NCI-H2196 (cell line): ENCODE measurements at regions not wholly inside any gene's neighbourhood (a gene's known extent, or its start where the extent isn't known, plus 50 kb on each side); places are given as distances from the start of the nearest gene placed in this dataset.

Experiments
- DNase-seq: peaks from one replicate; lab custom pipeline; 2025; ENCODE audit not compliant: unreplicated experiment; lab: John Stamatoyannopoulos, UW

DNA sequence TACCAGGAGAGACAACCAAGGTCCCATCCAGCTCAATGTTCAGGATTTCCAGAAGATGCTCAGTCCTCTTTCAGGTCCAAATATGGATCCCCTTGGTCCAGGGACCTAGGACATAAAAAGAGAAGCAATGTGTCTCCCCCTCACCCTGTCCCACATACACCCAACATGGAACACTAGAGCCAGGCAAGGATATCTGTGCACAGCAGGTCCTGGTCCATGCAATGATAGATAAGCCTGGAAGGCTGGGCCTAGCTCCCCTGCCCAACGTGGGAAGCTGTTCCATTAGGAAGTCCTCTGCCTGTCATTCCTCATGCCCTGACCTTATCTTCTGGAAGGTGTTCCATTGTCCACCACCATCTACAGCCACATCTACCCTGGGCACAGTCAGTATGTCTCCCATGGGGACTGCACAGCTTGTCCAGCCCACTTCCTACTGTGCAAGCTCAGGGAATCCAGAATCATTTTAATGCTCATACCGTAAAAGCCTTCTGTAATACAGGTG lies 1434.8 kb downstream of the TBC1D22A start:
- no peak for DNase-seq

DNA sequence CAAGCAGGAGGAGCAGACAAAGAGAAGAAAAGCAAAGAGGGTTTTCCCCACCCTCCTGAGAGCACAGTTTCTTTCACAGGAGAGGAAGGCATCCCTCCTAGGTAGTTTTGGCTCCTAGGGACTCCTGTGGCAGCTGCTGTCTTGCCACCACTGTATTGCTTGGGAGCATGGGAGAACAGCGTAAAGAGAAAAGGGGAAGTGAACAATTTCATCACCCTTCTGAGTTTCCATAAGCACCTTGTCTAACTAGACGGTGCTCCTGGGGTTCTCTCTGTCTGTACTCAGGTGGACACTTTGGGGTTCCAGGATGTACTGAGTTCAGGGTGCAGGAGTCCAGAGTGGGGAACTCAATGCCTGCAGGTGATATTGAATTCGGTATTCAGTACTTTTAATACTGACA lies 1430.5 kb downstream of the TBC1D22A start:
- no peak for DNase-seq

DNA sequence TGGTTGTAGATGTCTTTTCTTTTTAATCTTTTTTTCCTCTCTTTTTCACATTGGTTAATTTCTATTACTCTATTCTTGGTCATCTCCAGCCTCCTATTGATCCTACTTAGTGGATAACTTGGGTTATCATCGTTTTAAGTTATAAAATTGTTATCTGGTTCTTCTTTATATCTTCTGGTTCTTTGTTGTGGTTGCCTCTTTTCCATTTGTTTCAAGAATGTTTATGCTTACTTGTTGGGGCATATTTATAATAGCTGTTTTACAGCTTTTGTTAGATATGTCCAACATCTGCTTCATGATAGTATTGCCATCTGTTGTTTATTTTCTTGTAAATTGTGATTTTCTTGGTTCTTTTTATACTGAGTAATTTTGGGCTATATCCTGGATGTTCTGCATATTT lies 1429.6 kb downstream of the TBC1D22A start:
- no peak for DNase-seq

DNA sequence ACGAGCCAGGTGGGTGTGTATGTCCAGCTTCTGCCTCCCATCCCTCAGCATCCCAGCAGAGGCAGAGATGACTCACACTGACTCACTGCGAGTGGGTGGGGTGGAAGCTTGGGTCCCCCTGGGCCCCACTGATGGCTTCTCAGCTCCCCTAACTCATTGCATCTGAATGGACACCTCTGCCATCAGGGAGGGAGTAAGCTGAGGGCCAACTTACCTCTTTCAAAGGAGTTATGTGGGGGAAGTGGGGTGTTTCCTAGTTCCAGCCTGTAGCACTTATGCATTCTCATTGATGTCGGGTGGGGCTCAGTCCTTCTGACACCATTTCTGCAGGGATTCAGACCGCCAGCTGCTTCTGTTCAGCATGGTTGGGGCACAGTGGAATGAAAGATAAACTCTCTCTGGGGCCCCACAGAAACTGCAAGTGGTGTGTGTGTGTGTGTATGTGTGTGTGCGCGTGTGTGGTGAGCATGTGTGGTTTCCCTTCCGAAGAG lies 1425.8 kb downstream of the TBC1D22A start:
- no peak for DNase-seq

DNA sequence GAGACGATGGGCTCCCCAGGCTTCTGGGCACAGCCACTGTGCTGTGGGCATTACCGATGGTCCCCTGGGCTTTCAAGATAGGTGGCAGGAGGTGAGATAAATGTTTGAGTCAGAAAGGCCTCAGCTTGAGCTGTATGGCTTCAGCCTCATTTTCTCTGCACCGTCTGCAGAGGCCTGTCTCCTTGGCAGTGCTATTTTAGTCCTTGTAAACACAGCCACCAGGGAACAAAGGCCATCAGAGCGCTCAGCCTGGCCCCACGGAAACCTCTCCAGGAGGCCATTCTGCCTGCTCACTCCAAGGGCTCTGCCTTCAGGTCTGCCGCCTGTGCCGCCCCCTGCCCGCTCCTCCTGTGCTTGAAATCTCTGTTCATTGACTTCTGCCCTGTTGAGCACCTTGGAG lies 1424.9 kb downstream of the TBC1D22A start:
- DNase-seq, result no peak

DNA sequence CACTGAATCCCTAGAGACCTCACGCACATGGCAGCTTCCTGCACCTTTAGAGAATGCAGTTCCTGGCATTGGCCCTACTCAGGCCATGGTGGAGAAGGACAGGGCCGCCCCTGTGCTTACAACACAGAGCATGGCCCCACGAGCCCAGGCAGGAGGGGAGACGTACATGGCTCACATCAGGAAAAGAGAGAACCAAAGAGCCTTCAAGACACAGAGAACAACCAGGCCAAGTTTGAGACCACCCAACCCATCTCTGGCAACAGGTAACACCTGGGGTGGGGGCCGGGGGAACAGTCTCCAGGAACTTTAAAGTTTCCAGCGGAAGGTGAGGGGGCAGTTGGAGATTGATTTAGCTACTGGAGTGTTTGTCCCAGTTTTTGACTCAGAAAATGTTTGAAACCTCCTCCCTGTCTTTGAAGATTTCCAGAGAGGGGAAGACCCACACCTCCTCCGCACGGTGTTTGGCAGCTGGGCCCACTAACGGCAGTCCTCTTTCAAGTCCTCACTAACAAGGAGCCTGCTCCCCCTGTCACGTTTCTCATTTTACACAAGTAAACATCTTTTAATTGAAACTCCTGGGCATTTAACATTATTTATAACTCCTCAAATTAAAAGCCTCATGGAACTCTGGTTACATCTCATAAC lies 1423.8 kb downstream of the TBC1D22A start:
- DNase-seq, result no peak

DNA sequence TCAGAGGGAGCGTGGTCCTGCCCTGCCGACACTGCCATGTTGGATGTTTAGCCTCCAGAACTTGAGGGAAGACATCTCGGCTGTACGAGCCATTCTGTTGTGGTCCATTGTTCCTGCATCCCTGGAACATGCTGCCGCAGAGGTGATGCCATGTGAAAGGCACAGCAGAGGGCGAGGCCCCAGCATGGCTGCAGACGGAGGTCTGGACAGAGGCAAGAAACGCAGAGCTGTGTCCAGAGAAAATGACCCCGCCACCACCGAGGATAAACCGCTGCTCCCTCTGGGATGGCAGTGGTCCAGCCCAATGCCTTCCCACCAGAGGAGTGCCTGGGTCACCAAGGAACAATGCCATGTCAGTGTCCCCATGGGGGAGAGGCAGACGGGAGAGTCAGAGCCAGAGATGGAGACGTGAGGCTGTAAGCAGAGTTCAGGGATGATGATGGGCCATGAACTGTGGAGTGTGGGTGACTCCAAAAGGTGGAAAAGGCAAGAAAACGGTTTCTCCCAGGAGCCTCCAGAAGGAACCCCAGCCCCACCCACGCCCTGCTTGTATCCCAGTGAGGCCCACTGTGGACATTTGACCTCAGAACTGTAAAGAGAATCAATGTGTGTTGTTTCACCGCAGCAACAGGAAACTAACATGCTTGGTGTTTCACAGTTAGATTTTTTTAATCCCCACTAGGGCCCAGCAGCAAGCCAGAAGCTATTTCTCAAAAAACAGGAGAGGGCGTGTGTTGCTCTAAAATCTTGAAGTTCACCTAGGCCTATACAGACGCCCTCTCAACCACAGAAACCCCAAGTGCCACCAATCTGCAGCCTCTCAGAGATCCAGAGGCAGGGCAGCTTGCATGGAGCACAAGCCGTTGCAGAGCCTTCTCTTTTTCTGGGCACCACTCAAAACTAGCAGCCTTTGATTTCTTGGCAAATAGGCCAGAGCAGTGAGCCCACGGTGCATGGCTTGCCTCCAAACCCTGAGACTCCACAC lies 1422.9 kb downstream of the TBC1D22A start:
- no peak for DNase-seq

DNA sequence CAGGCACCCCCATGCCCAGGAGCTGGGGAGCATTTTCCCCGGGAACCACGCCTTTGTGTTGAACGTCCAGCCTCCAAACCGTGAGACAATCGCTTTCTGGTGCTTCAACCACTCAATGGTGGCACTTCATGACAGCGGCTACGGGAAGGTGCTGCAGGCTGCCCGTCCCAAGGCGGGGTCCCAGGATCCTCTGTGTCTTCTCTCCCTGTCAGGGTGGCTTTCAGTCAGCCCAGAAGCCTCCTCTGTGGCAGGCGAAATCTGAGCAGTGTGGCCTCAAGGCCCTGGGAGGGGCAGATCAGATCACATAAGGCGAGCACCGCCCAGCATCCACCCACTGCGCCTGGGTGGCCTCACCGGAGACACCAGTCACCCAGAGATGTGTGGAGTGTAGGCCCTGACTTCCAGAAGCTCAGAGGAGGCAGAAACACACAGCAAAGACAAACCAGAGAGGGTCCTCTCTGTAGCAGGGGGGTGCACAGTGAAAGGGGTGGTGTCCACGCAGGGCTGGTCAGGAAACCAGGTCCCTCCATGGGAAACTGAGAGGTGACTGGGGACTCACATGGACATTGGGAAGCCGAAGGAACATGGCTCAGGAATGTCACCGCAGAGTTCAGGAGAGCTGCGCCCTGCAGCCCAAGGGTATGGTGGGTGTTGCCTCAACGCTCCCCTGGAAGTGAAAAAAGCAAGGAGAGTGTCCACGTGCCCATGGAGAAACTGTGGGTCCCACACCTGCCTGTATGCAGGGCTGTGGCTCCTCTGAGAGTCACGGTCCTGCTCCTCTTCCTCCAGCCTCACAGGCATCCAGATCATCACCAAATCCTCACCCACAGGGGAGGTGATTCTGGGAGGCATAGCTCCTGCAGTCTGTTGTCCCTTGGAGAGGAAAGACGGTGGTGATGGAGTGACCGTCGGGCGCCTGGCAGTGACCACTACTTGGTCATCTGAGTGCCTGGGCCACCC lies 1420.7 kb downstream of the TBC1D22A start:
- DNase-seq, result no peak

DNA sequence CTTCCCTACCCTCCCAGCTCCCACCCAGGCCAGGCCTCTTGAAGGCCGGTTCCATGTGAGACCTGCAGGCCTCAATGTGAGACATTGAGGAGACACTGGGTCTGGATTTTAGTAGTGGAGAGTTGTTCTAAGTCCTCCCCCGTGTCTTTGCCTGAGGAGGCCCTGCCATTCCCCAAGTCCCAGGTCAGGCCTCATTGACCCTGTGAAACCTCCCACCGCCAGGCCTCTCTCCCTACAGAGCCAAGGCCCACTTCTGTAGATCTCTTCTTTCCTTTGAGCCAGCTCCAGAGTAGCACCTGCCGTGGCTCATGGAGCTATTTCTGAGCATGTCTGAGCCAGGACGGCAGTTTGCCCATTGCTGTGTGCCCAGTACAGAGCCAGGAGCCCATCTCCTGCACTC lies 1419.6 kb downstream of the TBC1D22A start:
- DNase-seq, result no peak

DNA sequence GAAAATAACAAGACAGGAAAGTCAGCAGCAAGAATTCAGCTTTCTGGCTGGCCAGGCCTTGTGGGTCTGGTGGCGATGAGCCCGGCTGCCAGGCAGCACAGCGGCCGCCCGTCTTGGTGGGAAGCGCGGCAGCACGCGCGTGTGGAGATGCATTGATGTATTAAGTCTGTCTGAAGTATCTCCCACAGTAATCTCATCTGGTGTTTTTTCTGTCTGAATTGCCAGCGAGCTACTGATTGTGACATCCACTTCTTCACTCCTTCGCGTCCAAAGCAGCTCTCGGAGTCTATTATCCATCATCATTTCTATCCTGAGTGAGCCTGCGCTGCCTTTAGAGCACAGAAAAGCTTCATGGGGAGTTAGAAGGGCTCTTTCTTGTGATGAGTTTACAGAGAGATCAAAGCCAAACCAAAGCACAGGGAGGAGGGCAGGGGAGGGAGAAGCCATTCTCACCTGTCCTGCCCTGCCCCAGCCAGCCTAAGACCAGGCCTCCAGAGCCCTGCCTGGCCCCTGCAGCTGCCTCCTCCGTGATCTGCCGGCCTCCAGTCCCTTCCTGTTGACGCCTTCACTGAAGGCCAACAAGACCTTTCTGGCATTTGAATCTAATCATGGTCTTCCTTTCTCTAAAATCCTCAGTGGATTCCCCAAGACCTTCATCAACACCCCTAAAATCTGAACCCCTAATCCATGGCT lies 1419.0 kb downstream of the TBC1D22A start:
- DNase-seq, result no peak

DNA sequence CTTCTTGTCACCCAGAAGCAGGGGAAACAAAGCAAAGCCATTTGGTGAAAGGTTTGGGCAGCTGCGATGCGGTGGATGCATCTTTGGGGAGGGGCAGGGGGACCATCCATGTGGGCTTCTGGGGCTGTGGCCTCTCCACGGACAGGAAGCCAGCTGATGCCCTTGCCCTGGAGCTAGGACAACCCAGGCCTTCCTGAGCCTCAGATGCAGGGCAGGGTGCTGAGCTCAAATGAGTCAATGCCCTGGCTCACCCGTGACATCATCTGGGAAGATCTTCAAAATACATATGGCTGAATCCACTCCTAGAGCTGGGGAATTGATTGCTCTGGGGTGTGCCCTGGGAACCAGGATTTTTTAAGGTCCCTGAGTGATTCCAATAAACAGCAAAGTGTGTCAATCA lies 1418.2 kb downstream of the TBC1D22A start:
- no peak for DNase-seq

DNA sequence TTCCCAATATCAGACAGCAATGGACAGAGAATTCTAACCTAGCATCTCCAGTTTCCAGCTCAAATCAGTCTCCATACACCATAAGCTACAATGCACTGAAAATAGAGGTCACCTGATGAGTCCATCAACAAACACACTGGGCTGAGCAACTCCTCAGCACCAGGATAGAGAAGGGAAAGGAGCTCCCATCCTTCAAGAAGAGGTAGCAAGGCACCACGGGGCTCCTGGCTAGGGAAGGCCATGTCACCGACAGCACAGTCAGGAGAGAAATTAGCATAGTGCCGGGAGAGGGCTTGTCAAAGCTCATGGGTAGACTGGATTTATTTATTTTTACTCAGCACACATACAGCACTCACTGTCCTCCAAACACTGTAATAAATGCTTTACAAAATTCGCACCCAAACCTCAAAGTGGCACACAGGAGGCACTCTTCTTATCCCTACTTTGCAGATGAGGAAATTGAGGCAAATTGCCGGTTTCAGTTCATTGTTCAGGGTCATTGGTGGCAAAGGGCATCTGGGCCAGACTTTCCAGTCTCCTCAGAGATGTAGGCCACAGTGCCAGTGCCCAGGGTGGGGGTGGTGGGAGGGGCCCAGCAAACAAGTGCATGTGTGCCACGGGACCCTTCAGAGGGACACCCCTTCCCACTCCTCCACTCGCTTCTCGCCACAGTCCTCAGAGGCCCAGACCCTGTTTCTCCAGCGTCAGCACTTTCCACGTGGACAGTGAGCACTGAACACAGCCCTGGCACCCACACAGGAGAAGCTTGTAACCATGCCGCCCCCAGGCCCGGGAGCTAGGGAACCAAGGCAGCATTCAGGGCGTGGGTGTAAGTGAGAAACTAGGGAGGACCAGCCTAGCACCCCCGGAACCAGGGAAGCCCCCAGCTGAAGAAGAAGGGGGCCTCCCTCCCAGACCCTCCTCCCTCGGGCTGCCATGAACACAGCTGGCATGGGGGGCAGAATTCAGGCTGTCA lies 1417.4 kb downstream of the TBC1D22A start:
- DNase-seq, result no peak

DNA sequence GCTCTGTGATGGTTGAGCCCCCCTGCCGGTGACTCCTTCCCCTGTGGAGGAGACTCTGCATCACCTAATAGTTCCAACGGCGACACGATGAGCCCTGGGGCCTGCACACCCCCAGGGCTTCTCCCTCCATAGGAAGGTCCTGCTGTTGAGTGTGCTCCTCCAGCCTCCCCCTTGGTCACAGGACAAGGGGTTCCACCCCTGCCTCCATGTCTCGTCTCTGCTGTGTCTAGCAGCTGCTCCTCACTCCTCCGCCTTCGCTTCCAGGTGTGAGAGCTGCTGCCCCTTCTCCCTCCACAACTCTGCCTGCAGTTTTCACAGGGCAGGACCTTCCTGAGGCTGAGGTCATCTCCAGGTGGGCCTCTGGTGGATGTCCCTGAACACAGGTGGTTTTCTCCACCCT lies 1416.1 kb downstream of the TBC1D22A start:
- no peak for DNase-seq

DNA sequence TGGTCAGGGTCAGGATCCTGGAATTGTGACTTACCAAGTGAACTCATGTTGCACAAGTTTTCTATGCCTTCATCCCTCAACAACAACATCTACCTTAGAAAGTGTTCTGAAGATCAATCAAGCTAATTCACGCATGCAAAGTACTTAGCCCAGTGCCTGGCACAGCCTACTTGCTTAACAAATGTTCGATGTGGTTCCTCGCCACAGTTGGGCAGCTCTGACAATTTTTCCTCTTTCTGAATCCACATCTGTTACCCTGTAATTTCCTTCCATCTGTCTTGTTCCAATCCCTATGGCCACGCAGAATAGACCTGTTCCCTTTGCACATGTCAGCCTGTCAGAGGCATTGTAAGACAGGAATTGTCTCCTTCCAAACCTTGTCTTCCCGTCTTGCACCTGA lies 1415.2 kb downstream of the TBC1D22A start:
- DNase-seq, result no peak

DNA sequence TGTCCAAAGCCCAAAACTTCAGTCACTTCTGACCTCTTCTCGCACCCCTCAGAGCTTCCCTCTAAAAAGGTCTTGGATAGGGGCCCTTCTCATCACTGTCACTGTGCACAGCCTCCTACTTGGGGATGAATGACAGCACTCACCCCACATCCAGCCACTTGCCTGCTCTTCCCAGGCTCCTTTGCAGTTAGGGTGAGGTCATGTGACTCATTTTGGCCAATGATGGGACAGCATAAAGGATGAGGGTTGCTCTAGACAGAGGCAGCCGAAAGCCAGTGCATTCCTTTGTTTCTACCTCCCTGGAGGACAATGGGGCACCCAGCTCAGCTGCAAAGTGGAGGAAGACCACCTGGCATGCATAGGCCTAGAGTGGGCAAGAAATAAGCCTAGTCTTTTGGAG lies 1413.3 kb downstream of the TBC1D22A start:
- no peak for DNase-seq

DNA sequence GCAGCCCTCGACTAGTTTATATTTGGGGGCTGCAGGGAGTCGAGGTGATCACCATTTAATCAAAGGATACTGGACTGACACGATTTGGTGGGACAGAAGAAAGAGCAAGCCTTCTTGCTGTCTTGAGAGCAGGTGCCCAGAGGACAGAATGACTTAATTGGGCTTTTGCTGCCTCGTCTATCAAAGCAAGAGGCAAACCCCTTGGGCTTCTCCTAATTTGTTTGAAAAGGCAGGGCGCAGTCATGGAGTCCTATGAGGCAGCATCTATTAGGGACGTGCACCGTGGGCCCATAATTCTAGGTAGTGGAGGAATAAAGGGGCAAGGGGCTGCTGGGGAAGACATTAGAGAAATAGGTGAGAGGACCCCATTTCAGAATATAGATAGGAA lies 1411.3 kb downstream of the TBC1D22A start:
- no peak for DNase-seq

DNA sequence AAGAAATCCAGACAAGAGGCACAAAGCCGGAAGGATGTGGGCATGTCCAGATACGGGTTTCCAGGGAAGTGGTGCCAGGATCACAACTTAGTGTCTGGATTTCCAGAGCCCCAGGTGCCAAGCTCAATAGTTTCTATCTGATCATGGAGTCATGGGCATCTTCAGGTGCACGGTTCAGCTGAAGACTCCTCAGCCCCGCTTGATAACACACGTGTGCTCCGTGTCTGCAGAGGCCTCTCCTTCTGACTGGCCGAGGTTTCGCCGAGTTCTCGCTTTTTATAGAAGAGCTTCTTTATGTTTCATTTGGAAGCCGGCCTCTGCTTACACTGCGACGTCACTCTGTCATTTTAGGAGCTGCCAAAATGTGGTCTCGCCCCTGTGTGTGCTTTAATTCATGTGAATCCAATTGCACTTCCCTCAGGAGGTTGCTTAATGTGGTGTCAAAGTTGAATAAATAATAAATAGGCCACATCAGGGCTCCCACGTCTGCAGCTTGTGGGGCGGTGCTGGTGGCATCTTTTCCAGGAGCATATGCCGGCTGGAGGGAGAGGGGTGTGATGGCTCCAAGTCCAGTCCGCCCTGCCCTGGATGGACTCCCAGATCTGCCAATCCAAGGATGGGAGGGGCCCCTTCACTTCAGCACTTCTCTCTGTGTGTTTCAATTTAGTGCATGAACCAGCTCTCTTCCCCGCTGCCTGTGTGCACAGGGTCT lies 1410.8 kb downstream of the TBC1D22A start:
- no peak for DNase-seq

DNA sequence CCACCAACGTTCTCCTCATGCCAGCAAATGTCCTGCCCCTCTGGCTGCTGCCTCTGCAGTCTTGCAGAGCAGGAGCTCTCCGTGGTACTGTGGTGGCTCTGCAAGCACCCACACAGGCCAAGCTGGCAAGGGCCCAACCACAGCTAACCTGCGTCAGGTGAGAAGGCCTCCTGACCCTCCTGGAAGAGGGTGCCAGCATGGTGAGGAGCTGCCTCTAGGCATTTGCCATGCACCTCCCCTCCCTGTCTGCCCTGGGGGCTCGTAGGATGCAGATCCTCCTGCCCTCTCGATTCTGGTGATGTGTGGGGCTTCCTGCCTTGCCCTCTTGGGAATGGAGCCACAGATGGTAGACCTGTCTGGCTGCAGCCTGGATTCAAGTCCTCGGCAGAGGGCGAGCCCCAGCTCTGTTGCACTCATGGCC lies 1408.8 kb downstream of the TBC1D22A start:
- DNase-seq, result no peak

DNA sequence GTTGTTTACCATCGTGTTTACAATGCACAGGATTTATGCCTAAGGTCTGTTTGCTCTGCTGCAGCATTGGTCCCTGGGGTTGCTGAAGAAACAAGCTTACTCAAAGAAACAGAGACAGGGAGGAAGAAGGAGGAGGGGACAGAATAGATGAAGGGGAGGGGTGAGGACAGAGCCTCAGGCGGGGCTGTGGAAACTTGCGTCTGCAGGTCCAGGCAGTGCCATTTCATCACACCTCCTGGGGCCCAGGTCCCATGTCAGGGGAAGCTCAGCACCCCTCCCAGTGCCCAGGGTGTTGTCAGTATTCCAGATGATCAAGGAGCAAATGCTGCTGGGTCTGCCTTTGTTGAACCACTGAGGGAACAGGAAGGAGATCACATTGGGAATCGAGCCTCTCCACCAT lies 1406.8 kb downstream of the TBC1D22A start:
- DNase-seq, result no peak
